G401.6 (cell line): ENCODE measurements at regions not wholly inside any gene's neighbourhood (a gene's known extent, or its start where the extent isn't known, plus 50 kb on each side); places are given as distances from the start of the nearest gene placed in this dataset.
"Not testable (repeated sequence)": the region's sequence is repeated elsewhere in the genome, so short reads cannot be mapped to it uniquely, and the experiment has no call there.

ENCODE experiments used
- FAIRE-seq: peaks from 2 replicates; lab custom pipeline; 2012; peaks lifted over from hg19 to GRCh38; lab: Jason Lieb, UNC

- FAIRE-seq: no peak
These were observed 154.0 kb downstream of the REEP3 start for GRCh38 chr10:63675171-63675570.

GRCh38 chr10:63677001-63677400, 155.8 kb downstream of the REEP3 start:
- no peak for FAIRE-seq

GRCh38 chr10:63680545-63680944, 159.3 kb downstream of the REEP3 start:
- FAIRE-seq: not testable (repeated sequence)

GRCh38 chr10:63681993-63682697, 160.9 kb downstream of the REEP3 start:
- no peak for FAIRE-seq

GRCh38 chr10:63682698-63683052, 161.5 kb downstream of the REEP3 start:
- not testable (repeated sequence) for FAIRE-seq

- no peak for FAIRE-seq
These were observed 162.0 kb downstream of the REEP3 start for GRCh38 chr10:63683223-63683622.

- no peak for FAIRE-seq
These were observed 162.5 kb downstream of the REEP3 start for GRCh38 chr10:63683686-63684085.

GRCh38 chr10:63684257-63684936, 163.2 kb downstream of the REEP3 start:
- no peak for FAIRE-seq

GRCh38 chr10:63689768-63690167, 168.6 kb downstream of the REEP3 start:
- no peak for FAIRE-seq

- FAIRE-seq: no peak
These were observed 171.2 kb downstream of the REEP3 start for GRCh38 chr10:63692220-63692896.

GRCh38 chr10:63693021-63693420, 171.8 kb downstream of the REEP3 start:
- not testable (repeated sequence) for FAIRE-seq

- FAIRE-seq: no peak
These were observed 175.0 kb downstream of the REEP3 start for GRCh38 chr10:63696205-63696604.

- no peak for FAIRE-seq
These were observed 177.0 kb downstream of the REEP3 start for GRCh38 chr10:63697956-63698786.

GRCh38 chr10:63698787-63699150, 177.6 kb downstream of the REEP3 start:
- no peak for FAIRE-seq

- FAIRE-seq: no peak
These were observed 178.8 kb downstream of the REEP3 start for GRCh38 chr10:63699785-63700613.

- FAIRE-seq: no peak
These were observed 179.5 kb downstream of the REEP3 start for GRCh38 chr10:63700631-63701156.

- no peak for FAIRE-seq
These were observed 180.9 kb downstream of the REEP3 start for GRCh38 chr10:63702092-63702491.

- no peak for FAIRE-seq
These were observed 182.0 kb downstream of the REEP3 start for GRCh38 chr10:63703113-63703670.

- no peak for FAIRE-seq
These were observed 182.6 kb downstream of the REEP3 start for GRCh38 chr10:63703740-63704345.

GRCh38 chr10:63707254-63707910, 186.2 kb downstream of the REEP3 start:
- no peak for FAIRE-seq
